Stimulated activated CD4-positive, alpha-beta T cell treated with anti-CD3 and anti-CD28 coated beads, Interleukin-12 subunit alpha, Interleukin-12 subunit beta, amount 100 ng/mL, for 48 hours (primary cell): ENCODE measurements at regions not wholly inside any gene's neighbourhood (a gene's known extent, or its start where the extent isn't known, plus 50 kb on each side); places are given as distances from the start of the nearest gene placed in this dataset.
"Not testable (repeated sequence)": the region's sequence is repeated elsewhere in the genome, so short reads cannot be mapped to it uniquely, and the experiment has no call there.

Experiments used
- DNase-seq, 3 donors: peaks; one replicate each; pipeline ENCODE4 v3.0.0-alpha.2; 2020; ENCODE audit warnings: low read depth in 2 of 3, low spot score in 1 of 3

GRCh38 chr22:35178446-35178845 is 78.8 kb upstream of the HMGXB4 start:
- no peak for DNase-seq

DNA sequence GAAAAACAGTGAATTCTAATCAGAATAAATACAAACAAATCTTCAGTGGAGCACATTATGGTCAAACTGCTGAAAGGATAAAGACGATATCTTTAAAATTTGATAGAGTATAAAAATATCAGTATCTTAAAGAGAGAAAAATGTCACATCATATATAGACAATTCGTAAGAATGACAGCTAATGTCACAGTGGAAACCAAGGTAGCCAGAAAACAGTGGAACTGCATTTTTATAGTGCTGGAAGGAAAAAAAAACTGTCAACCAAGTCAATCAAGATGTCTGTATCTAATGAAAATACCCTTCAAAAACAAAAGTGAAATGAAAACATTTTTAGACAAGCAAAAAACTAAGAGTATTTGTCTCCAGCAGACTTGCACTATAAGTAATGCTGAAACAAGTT is 73.4 kb upstream of the HMGXB4 start:
- no peak for DNase-seq

- no peak for DNase-seq
Measured at GRCh38 chr22:35186492-35186891, 70.8 kb upstream of the HMGXB4 start.

DNA sequence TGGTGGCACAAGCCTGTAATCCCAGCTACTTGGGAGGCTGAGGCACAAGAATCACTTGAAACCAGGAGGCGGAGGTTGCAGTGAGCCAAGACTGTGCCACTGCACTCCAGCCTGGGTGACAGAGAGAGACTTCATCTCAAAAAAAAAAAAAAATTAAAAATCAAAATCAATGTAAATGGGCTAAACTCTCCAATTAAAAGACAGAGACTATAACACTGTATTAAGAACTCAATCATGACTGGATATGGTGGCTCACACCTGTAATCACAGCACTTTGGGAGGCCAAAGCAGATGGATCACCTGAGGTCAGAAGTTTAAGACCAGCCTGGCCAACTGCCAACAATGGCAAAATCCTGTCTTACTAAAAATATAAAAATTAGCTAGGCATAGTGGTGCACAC is 68.4 kb upstream of the HMGXB4 start:
- not testable (repeated sequence) for DNase-seq

DNA sequence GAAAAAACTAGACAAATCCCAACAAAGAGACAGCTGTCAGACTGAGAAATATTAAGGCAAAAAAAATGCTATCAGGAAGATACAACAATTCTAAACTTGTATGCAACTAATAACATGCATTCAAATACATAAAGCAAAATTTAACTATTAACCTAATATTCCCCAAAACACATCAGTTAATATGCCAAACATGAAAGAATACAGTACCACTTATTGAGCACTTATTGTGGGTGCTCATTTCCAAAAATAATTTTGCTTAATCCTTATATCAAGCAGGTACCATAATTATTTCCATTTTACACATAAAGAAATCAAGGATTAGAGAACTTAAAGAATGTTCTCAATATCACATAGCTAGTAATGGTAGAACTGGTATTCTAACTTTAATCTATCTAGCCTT is 67.7 kb upstream of the HMGXB4 start:
- no peak for DNase-seq

- DNase-seq, result no peak
Measured at GRCh38 chr22:35191412-35191811, 65.9 kb upstream of the HMGXB4 start.

DNA sequence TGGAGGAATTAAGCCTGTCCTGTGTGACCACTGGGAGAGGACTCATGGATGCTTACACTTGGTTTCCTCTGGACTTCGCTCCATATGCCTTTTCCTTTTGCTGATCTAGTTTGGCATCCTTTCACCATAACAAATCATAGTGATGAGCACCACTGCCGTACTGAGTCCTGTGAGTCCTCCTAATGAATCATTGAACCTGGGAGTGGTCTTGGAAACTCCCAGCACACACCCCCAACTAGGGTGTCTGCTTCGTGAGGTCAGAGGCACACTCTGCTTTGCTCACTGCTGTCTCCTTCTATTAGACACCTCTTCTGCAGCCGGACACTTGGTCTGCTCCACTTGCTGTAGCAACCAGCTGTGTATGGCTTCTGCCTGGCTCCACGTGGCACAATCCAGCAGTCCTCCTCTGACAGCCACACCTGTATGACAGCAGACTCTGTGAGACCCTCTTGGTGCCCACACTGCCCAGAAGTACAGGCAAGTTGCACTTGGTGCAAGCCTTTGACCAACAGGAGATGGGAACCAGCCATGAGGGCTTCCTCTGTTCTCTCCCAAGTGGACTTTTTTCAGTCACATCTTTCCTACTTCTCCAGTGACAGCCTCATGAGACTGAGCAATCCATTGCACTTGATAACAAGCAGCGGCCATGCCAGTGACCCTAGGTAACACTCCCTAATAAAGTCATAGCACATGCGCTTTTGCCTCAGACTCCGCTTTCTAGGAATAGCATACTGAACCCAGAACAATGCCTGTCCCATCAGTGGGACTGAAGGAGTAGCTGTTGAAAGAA is 65.0 kb upstream of the HMGXB4 start:
- DNase-seq, result no peak

- DNase-seq, result no peak
Measured at GRCh38 chr22:35195226-35195625, 62.1 kb upstream of the HMGXB4 start.

- no peak for DNase-seq
Measured at GRCh38 chr22:35195821-35196220, 61.5 kb upstream of the HMGXB4 start.

DNA sequence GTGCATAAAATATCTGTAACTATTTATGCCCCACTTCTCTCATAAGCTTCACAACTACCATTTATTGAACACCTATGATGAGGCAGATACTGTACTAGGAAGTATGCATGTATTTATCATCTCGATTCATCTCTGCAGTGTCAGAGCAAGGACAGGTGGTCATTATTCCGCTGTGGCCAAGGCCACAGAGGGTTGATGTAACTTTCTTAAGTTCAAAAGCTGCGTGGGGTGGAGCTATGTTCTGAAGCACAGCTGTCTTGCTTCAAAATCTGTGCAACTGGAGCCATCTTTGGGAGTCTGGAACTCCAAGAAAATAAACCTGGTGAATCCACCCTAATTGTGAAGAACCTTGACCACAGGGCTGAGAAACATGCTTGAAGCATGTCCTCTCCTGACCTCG is 60.2 kb upstream of the HMGXB4 start:
- no peak for DNase-seq

- DNase-seq, result no peak
Measured at GRCh38 chr22:35197886-35198285, 59.4 kb upstream of the HMGXB4 start.

- DNase-seq, result no peak
Measured at GRCh38 chr22:35198738-35199137, 58.6 kb upstream of the HMGXB4 start.

DNA sequence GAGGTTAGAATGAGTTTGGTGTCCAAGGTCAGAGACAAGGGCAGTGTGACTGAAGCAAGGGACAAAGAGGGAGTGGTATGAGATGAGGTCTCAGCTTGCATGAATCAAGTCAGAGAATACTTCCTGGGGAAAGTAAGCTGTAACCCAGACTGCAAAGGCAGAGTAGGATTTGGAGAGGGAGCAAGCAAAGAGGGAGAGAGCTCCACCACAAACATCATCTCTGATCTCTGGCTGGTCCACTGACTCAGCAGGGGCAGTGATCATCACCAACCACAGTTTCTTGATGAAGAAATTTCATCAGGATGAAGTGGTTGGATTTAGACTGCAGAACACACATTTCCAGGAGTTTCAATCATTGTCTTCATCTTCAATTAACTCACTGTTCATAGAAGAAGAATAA is 54.9 kb upstream of the HMGXB4 start:
- no peak for DNase-seq

DNA sequence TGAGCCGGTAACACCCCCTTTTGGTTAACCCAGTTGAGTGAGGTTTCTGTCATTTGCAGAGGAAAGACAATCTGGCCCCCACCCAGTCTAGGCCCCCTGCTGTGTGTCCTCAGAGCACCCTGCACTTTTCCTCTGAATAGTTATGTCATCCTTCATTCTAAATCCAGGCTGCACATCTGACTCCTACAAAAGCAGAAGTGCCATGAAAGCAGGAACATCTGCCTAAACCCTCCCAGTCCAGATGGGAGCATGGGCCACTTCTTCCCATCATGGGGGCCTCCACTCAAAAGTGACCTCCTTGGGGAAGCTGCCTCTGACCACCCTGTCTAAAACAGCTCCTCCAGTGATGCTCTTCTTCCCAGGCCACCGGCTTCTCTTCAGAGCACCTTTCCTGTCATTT is 53.7 kb upstream of the HMGXB4 start:
- no peak for DNase-seq

GRCh38 chr22:35204807-35205775 is 52.2 kb upstream of the HMGXB4 start:
- DNase-seq, result no peak

DNA sequence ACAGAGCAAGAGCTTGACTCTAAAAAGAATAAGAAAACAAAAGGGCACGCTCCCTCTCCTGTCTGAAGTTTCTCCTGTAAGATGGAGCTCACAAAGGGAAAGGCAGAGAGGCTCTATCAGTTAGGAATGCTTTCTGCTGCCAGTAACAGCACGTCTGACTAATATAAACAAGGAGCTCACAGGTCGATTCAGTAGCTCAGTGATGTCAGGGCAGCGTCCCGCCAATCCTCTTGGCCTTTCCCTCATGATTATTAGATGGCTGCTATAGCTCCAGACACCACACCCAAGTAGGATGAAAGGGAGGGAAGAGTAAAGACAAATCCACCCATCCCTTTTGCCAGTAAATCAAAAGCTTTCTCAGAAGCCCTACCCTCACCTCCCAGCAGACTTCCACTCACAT is 51.3 kb upstream of the HMGXB4 start:
- DNase-seq, result no peak

- DNase-seq, result no peak
Measured at GRCh38 chr22:35206889-35207288, 50.4 kb upstream of the HMGXB4 start.
